GM19351 (cell line): ENCODE measurements at regions not wholly inside any gene's neighbourhood (a gene's known extent, or its start where the extent isn't known, plus 50 kb on each side); places are given as distances from the start of the nearest gene placed in this dataset.
A peak's percentile ranks its signal among the peaks of the same experiment; 100 is the strongest.
"Not testable (repeated sequence)": the region's sequence is repeated elsewhere in the genome, so short reads cannot be mapped to it uniquely, and the experiment has no call there.

Source experiments
- ATAC-seq: cut with Tn5 transposase; IDR thresholded peaks from one replicate; pipeline ENCODE4 v1.9.1; 2021; ENCODE audit warnings: mild to moderate bottlenecking, moderate library complexity; ENCODE audit not compliant: unreplicated experiment

DNA sequence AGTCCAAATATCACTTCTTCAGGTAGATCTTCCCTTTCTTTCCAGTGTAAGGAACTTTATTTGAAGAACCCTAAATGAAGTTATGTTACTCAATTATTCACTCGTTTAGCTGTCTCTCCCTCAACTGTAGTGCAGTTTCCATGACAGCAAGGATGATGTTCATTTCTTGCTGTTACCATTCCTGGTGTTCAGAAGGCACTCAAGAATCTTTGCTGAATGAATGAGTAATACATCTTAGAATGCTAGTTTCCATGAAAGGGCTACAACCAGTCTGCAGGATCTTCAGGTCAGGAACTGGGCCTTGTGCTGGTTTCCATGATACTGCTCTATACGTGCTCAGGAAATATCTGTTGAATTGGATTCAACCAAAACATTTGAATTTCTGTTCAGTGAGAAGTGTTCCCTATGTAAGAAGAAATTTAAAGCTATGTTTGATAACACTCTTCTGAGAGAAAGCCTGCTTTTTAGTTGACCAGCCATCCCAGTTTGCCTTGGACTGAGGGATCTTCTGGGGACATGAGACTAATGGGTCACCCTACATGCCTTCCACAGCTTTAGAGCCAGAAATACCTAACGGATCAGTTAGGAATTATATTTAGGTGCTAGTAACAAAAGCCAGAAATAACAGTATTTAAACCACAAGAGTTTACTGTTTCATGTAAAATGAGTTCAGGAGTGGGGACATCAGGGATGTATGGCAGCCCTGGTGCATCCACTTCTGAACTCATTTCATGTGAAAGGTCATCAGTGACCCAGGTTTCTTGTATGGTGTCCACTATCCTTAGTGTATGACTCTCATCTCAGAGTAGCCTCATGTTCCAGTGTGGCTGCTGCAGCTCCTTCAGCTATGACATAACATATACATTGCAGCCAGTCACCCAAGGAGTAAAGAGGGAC, 500.1 kb upstream of the SGCD start:
- ATAC-seq = no peak

DNA sequence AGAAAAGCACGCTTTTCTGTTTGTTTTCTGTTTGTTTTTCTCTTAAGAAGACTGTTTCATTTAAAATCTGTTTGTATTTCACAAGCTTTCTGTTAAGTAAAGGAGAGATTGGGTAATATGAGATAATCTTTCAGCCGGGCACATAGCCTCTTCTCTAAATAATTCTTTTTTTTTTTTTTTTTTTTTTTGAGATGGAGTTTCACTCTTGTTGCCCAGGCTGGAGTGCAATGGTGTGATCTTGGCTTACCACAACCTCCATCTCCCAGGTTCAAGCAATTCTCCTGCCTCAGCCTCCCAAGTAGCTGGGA, 499.5 kb upstream of the SGCD start:
- not testable (repeated sequence) for ATAC-seq

DNA sequence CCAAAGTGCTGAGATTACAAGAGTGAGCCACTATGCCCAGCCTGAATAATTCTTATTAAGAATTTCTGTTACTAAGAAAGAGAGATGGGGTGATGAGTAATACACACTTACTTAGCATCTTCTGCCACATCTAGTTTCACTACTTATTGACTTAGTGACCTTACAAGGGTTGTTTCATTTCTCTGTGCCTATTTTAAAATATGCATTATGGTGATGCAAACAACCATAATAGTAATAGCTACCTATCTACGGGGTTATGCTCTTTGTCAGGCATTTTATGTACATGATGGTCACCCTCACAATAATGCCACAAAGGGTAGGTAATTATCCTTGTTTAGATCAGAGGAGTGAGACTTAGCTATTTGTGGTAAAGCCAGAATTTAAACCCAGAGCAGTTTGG, 499.0 kb upstream of the SGCD start:
- peak; percentile 96 for ATAC-seq

DNA sequence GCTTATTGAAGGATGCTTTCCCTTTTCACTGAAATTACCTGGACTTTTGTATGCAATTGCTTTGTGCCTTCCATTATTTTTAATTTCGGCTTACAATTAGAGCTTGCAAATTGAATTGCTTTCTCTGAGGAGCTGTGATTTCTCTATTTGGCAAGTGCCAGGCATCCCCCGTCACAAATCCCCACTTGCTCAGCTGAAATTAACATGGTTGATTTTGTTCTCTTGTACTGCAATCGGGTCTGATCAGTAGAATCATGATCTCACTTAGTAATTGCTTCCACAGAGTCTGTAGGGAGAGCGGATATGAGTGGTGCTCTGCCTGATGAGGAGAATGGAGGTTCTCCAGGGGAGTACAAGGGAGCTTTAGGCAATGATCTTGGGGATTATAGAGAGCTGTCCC, 495.5 kb upstream of the SGCD start:
- ATAC-seq = no peak

DNA sequence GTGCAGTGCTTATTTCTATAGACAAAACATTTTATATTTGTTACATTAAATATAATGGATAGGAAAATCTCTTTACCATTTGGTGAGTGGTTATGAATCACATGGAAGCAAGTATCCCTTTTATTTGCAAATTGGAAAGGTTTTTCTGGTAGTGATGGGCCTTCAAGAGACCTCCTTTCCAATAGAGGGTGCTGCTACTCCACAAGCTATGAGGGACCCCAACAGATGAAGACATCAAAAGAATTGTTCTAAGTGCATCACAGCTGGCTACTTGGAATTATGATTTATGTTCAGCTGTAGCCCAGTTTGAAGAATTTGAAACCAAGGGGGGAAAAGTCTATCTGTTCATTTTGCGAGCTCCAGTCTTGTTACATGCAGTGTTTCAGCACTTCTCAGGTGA, 493.7 kb upstream of the SGCD start:
- ATAC-seq = no peak

DNA sequence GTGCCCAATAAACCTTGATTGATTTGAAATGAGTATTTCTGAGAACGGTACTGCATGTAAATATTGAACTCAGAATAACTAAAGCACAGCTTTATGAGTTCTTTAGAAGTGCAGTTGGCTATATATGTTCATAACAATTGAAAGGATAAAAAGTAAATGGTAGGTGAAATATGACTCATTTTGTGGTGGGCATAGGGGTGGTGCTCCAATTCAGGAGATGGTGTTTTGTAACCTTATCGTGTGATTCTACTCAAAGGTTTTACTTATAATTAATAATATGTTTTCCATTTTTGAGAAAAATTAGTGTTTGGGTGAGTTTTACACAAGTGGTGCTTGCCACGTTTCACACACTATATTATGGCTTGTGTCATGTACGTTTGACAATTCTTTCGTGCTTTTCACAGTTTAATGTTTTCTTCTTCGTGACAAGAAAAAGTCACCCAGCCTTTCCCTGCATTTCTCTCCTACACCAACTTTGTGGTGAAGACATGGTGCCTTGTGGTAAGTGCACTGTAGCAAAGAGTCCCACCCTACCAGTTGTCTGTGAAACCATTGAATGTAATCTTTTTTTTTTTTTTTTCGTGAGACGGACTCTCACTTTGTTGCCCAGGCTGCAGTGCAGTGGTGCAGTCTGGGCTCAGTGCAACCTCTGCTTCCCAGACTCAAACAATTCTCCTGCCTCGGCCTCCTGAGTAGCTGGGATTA, 492.5 kb upstream of the SGCD start:
- ATAC-seq = no peak

DNA sequence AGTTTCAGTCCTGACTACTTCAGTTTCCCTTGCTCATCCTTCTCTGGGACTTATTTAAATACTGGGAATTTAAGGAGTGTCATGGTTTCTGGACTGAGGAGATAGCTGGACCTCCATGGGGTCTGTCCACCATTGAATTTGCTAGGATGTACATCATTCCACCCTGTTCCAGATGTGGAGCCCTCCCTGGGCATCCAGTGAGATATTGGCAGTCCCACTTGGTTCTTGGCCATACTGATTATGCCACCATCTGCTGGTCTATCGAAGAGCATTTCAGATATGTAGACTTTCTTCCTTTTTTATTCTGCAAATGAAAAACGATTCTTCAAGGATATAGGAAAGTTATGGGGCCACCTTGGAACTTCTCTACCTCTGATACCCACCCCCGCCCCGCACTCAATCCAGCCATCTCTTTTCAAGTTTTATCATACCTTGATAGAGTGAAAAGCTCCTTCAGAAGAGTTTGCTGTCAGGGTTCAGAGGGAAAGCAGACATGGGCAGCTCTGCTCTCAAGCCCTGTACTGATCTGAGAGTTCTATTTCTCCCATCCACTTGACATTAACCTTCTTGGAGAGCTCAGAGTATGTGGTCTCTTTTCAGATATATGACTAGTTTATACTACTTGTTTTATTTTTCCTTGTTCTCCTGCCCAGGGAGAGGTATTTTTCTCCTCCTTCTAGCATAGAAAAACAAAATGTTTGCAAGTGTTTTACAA, 490.7 kb upstream of the SGCD start:
- no peak for ATAC-seq

DNA sequence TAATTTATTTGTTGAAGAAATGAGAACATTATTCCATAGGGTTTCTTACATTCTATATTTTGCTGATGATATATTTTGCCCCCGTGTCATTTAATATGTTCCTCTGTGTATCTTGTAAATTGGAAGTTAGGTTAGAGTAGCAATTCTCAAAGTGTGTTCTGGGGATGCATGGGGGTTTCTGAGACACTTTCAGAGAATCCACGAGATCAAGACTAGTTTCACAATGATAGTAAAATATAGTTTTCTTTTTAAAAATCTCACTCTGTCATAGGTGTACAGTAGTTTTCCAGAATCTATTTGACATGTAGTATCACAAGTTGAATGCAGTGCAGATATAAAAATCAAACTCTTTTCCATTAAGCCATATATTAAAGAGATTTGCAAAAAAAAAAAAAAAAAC, 488.6 kb upstream of the SGCD start:
- ATAC-seq = no peak

DNA sequence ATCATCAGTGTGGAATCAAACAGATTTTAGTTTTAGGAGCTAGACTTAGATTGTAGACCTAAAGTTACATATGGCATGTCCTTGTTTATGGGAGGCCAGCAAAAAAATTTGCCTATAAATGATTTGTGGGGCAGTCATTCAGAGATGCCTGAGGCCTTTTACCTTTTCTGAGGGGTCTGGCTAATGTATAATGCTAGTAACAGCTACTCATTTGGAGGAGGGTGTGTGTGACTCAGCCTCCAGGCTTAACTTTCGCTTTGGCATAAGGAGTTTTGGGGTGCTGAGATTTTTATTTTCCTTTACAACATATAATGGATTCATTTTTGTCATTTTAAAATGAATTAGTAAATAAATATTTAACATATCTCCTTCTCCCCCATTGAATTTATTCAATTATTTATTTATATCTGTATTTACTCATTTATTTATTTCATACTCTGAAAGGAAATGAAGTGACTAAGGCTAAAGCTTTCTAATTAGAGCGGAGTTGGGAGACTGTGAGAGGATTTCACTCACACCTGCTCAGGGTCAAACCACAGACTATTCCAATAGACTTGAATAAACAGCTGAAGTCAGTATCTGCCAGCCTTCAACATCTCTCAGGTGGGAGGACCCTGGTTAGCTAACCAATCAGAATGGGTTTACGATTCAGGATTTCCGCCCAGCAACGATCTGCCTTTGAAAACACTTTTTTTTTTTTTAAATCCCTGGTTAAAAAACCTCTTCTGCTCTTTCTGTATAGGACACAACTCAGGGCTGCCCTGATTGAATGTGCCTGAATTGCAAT, 487.5 kb upstream of the SGCD start:
- no peak for ATAC-seq

DNA sequence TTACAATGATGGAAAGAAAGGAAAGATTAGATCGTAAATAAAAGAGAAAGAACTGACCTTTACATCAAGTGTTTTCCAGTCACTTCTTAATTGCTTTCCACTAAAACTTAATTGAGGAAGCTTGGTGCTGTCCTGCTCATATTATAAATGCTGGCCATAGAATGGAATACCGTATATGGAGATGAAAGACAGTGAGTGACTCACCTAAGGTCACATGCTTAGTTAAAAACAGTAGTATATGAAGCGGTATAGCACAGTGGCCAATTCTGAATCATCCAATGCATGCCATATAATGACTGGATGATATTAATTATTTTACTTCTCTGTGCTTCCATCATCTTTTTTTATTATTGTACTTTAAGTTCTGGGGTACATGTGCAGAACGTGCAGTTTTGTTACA, 482.4 kb upstream of the SGCD start:
- no peak for ATAC-seq

DNA sequence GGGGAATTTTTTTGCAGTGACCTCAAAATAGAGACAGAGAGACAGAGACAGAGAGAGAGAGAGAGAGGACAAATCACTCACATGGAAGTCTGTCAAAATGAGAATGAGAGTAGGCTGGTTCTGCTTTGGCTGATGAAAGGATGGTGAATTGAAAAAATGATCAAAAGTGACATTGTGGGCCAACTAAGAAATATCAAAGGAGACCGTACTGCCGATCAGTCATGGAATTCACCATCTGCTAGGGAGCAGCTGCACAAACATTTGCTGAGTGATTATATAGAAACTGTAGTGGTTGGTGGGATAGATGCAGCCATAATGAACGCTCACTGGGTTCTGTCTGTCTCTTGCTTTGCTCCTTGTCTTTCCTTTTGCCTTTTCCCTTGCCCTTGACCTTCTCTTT, 476.6 kb upstream of the SGCD start:
- no peak for ATAC-seq

DNA sequence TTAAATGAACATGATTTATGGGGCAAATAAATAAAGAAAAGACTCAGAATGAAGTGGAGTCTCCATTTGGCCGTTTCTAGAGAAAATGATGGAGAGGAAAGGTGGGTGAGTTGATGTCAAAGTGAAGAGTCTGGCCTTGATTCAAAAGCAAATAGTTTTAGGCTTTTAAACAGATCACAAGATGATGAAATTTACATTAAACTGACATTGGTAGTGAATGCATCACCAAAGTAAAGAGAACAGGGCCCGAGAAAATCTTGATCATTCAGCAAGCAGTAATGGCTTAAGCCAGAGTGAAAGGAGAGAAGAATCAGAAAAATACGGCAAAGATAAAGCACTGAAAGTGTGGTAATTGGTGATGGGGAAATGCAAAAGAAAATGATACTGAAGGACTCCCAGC, 460.0 kb upstream of the SGCD start:
- no peak for ATAC-seq

DNA sequence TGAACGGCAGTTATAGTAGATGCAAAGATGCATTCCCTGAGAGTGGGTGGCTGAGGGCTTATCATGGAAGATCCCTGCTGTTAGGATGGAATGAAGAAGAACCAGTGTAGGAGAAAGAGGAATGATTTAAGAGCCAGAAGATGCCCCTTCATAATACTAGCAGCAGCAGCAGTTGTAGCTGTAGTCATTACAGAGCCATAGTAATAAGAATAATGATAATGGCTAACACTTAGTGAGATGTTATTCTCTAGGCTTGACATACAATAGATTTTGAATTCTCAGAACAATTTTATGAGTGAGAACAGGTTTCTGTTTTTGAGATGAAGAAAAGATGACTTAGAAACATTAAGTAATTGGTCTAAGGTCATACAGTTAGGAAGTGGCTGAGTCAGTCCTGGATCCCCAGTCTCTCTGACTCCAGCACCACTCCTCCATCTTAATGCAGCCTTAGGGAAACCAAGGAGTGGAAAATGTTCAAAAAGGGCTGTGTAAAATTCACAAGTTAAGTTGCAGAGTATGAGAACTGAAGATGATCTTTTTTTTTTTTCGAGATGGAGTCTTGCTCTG, 459.4 kb upstream of the SGCD start:
- no peak for ATAC-seq

DNA sequence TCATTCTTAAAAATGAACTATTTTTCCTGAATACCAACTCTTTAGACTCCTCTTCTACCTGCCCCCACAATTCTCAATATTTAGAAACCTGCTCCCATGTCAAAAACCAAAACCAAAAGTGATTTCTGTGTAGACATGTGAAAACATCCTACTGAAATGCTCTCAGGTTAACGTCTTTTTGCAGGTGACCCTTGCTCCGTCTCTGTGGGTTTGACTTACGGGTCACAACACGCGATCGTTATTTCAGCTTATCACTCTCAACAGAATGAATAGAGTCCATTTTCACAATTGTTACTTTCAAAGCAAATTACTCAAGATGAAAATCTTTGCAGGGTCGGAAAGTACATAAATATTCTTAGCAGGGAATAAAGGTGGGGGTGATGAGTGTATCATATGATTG, 456.3 kb upstream of the SGCD start:
- no peak for ATAC-seq

DNA sequence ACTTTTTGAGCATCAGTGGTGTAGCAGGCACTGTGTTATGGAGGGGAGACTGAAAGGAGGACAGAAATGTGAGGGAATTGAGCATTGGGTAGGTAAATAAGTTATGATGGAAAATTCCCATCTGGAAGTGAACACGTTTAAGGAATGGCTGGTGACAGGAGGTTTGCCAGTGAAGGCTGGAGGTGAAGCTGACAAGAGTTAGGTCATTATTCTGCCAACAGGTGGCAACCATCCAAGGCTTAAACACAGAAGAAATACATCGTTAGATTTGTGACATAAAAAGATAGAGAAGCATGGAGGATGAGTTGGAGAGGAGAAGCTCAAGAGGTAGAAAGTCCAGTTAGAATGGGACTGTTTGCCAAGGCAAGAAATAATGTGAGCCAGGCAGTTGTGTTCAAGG, 455.3 kb upstream of the SGCD start:
- no peak for ATAC-seq

DNA sequence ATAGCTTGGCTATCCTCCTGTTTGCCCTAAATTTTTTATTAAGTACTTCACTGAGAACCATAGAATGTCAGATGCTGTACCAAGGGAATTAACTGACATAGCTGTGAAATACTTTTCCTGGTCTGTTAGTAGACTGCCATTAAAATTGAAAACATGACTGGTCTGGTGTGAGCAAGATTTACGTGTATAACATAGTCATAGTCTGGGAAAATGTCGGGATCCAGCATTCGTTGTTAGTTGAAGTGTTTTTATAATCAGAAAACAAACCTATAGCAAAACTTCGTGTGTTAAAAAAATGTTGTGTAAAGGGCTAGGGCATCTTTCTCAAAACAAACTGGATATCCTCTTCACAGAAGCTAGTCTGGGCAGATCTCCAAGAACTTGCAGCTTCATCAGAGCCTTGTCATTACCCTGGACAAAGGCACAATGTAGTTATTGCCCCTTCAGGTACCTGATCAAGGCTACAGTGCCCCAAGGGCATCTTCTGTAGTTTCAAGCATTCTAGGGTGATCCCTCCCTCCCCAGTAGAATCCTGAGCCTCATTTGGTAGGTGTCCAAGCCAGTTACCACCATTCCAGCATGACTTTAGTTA, 454.2 kb upstream of the SGCD start:
- no peak for ATAC-seq

DNA sequence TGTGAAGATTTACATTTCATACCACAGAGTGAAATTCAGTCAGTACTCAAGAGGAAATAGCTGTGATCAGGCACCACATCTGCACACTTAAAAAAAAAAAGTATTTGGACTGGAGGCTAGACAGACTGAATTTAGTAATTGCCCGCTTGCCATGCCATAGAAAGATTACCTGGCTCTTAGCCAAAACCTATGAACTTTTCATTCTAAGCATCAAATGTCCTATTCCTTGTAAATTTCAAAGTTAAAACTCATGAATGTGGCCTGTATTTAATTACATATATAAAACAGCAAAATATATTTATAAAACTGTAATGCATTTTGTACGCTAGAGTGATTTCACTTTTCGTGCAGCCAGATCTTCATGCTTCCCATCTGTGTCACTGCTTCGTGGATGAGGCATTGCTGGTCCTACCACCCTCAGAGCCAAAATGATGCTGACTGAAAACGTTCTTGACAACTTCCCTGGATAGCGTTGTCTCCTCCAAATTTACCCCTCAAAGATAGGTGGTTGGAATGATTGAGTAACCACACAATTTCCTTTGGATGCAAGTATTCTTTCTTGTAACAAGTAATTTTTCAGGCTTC, 447.9 kb upstream of the SGCD start:
- ATAC-seq = no peak

DNA sequence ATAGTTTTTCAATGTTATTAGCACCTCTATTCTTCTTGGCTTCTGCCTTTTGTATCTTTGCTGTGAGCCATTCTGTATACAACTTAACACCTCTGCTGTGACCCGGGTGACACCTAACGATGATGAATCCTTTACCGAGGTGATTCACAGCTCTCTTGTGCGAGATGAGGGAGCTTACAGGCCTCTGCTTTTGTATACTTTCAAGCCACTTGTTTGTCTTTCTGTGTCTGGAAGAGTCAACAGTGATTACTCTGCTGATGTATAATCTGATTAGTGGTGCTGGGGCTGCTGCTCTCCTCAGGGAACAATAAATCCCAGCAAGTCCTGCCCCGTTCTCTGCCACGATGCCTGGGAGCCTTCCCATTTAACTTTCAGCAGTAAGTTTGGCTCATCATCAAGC, 442.9 kb upstream of the SGCD start:
- ATAC-seq = no peak

DNA sequence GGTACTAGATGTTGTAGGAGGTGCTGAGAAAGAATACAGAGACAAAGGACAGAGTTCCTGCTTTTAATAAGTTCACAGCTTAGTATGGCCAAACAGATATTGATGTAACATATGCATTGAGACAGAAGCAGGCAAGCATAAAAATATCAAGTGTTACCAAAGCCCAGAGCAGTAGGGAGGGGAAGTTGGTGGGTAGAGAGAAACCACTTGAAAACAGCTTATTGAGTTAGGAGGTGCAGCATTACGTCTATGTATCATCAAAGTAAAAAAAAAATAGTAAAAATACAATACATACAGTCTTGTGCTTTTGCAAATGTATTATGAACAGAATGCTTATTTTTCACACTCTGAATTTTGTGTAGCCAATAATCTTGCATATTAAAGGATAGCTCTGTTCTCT, 441.8 kb upstream of the SGCD start:
- ATAC-seq = no peak
